ENCODE measurements at regions not wholly inside any gene's neighbourhood (a gene's known extent, or its start where the extent isn't known, plus 50 kb on each side); places are given as distances from the start of the nearest gene placed in this dataset.

GRCh38 chr11:11038782-11039181 is 180.9 kb upstream of the ZBED5 start:
- no peak for DNase-seq

GRCh38 chr11:11038352-11038751 is 180.5 kb upstream of the ZBED5 start:
- no peak for DNase-seq

GRCh38 chr11:11036848-11037732 is 179.2 kb upstream of the ZBED5 start:
- peak; percentile 35 for DNase-seq

GRCh38 chr11:11036185-11036847 is 178.5 kb upstream of the ZBED5 start:
- no peak for DNase-seq

- no peak for DNase-seq
Measured at GRCh38 chr11:11035331-11035730, 177.5 kb upstream of the ZBED5 start.

GRCh38 chr11:11034476-11034875 is 176.6 kb upstream of the ZBED5 start:
- no peak for DNase-seq

- DNase-seq = no peak
Measured at GRCh38 chr11:11032066-11032465, 174.2 kb upstream of the ZBED5 start.

- no peak for DNase-seq
Measured at GRCh38 chr11:11029027-11029426, 171.2 kb upstream of the ZBED5 start.

GRCh38 chr11:11028017-11028692 is 170.3 kb upstream of the ZBED5 start:
- DNase-seq = peak; percentile 57

GRCh38 chr11:11027288-11027687 is 169.4 kb upstream of the ZBED5 start:
- DNase-seq = no peak

GRCh38 chr11:11025087-11025486 is 167.2 kb upstream of the ZBED5 start:
- DNase-seq = no peak

GRCh38 chr11:11022125-11022730 is 164.4 kb upstream of the ZBED5 start:
- no peak for DNase-seq

GRCh38 chr11:11021563-11021962 is 163.7 kb upstream of the ZBED5 start:
- DNase-seq = no peak

- DNase-seq = no peak
Measured at GRCh38 chr11:11020747-11021149, 162.9 kb upstream of the ZBED5 start.

GRCh38 chr11:11020219-11020726 is 162.4 kb upstream of the ZBED5 start:
- no peak for DNase-seq

GRCh38 chr11:11016943-11017342 is 159.1 kb upstream of the ZBED5 start:
- DNase-seq = no peak

- DNase-seq = no peak
Measured at GRCh38 chr11:11016068-11016467, 158.2 kb upstream of the ZBED5 start.

GRCh38 chr11:11011617-11012016 is 153.8 kb upstream of the ZBED5 start:
- no peak for DNase-seq

- no peak for DNase-seq
Measured at GRCh38 chr11:11010624-11011127, 152.8 kb upstream of the ZBED5 start.

- DNase-seq = no peak
Measured at GRCh38 chr11:11009179-11009578, 151.3 kb upstream of the ZBED5 start.

GRCh38 chr11:11004069-11004468 is 146.2 kb upstream of the ZBED5 start:
- DNase-seq = no peak

- DNase-seq = no peak
Measured at GRCh38 chr11:11003226-11003625, 145.4 kb upstream of the ZBED5 start.
